ENCODE measurements at regions not wholly inside any gene's neighbourhood (a gene's known extent, or its start where the extent isn't known, plus 50 kb on each side); places are given as distances from the start of the nearest gene placed in this dataset.

GRCh38 chr10:15448598-15448997 is 77.5 kb upstream of the FAM171A1 start:
- no peaks in the 10 kb centered on the region for H3K9me3 ChIP-seq
- no peak for TF ChIP-seq CTCF (IDR thresholded peaks at IDR 0.05)
- no peak overlapping the region for H3K4me3 ChIP-seq
- no peak for ATAC-seq
- H3K27ac ChIP-seq, result no peak overlapping the region
- H3K4me1 ChIP-seq, result no peaks in the 10 kb centered on the region
- no peaks in the 10 kb centered on the region for H3K36me3 ChIP-seq
- H3K27me3 ChIP-seq, result peaks cover 0 to 4% of the 10 kb centered on the region in 2 donors
- intact Hi-C loops (cut with DNase I), result no loop called here
- no peak for DNase-seq

GRCh38 chr10:15445006-15445390 is 73.9 kb upstream of the FAM171A1 start:
- H3K4me3 ChIP-seq, result no peak overlapping the region
- H3K4me1 ChIP-seq, result peaks cover 0 to under 1% of the 10 kb centered on the region in 2 donors
- H3K36me3 ChIP-seq, result no peaks in the 10 kb centered on the region
- ATAC-seq, result no peak
- H3K27ac ChIP-seq, result no peak overlapping the region
- TF ChIP-seq CTCF (IDR thresholded peaks at IDR 0.05), result no peak
- H3K9me3 ChIP-seq, result no peaks in the 10 kb centered on the region
- intact Hi-C loops (cut with DNase I), result no loop called here
- H3K27me3 ChIP-seq, result peaks cover 0 to 9% of the 10 kb centered on the region in 2 donors
- DNase-seq, result no peak

GRCh38 chr10:15444105-15445005 is 73.3 kb upstream of the FAM171A1 start:
- ATAC-seq, result no peak
- no peak for DNase-seq
- no peaks in the 10 kb centered on the region for H3K9me3 ChIP-seq
- H3K36me3 ChIP-seq, result no peaks in the 10 kb centered on the region
- peaks cover 0 to 12% of the 10 kb centered on the region in 2 donors for H3K27me3 ChIP-seq
- H3K27ac ChIP-seq, result no peak overlapping the region
- no peak overlapping the region for H3K4me3 ChIP-seq
- H3K4me1 ChIP-seq, result peaks cover 0 to 4% of the 10 kb centered on the region in 2 donors
- no peak for TF ChIP-seq CTCF (IDR thresholded peaks at IDR 0.05)
- intact Hi-C loops (cut with DNase I), result loop anchor here in 1 of 2 donors (5.0 kb wide), 1 partner anchor 273 kb away; the partner anchor contains the start of gene ITGA8

- no peaks in the 10 kb centered on the region for H3K36me3 ChIP-seq
- intact Hi-C loops (cut with DNase I), result loop anchor here in 1 of 2 donors (5.0 kb wide), 1 partner anchor 275 kb away; the partner anchor contains the start of gene ITGA8
- peaks cover 0 to 21% of the 10 kb centered on the region in 2 donors for H3K27me3 ChIP-seq
- no peak overlapping the region for H3K4me3 ChIP-seq
- peaks cover 0 to 4% of the 10 kb centered on the region in 2 donors for H3K4me1 ChIP-seq
- DNase-seq, result no peak
- TF ChIP-seq CTCF (IDR thresholded peaks at IDR 0.05), result no peak
- no peak for ATAC-seq
- H3K27ac ChIP-seq, result no peak overlapping the region
- no peaks in the 10 kb centered on the region for H3K9me3 ChIP-seq
These were observed 71.0 kb upstream of the FAM171A1 start for GRCh38 chr10:15442056-15442455.

GRCh38 chr10:15440204-15440711 is 69.2 kb upstream of the FAM171A1 start:
- Histone ChIP-seq H3K9me3 (no peaks in the 10 kb centered on the region), H3K27ac (no peak overlapping the region), H3K4me3 (no peak overlapping the region), H3K27me3 (peaks cover 0 to 21% of the 10 kb centered on the region in 2 donors), H3K4me1 (peaks cover 0 to 4% of the 10 kb centered on the region in 2 donors), H3K36me3 (no peaks in the 10 kb centered on the region)
- no peak for ATAC-seq
- no peak for DNase-seq
- intact Hi-C loops (cut with DNase I), result loop anchor here in 1 of 2 donors (5.0 kb wide), 1 partner anchor 277 kb away; the partner anchor contains the start of gene ITGA8
- no peak for TF ChIP-seq CTCF (IDR thresholded peaks at IDR 0.05)
